Superior temporal gyrus (tissue), 1 donor: ENCODE measurements at regions not wholly inside any gene's neighbourhood (a gene's known extent, or its start where the extent isn't known, plus 50 kb on each side); places are given as distances from the start of the nearest gene placed in this dataset.

Source experiments
- DNase-seq: peaks from one replicate; pipeline ENCODE4 v3.0.0-alpha.2; 2016; ENCODE audit errors: extremely low spot score

- no peak for DNase-seq
Measured at GRCh38 chr2:38171208-38171855, 95.4 kb upstream of the CYP1B1 start.

- DNase-seq: no peak
Measured at GRCh38 chr2:38170733-38171132, 94.8 kb upstream of the CYP1B1 start.

- no peak for DNase-seq
Measured at GRCh38 chr2:38170067-38170466, 94.1 kb upstream of the CYP1B1 start.

- no peak for DNase-seq
Measured at GRCh38 chr2:38168710-38169480, 92.9 kb upstream of the CYP1B1 start.

GRCh38 chr2:38167968-38168350 is 92.0 kb upstream of the CYP1B1 start:
- no peak for DNase-seq

GRCh38 chr2:38165698-38166097 is 89.7 kb upstream of the CYP1B1 start:
- no peak for DNase-seq

- no peak for DNase-seq
Measured at GRCh38 chr2:38164881-38165280, 88.9 kb upstream of the CYP1B1 start.

- no peak for DNase-seq
Measured at GRCh38 chr2:38163579-38163978, 87.6 kb upstream of the CYP1B1 start.

- no peak for DNase-seq
Measured at GRCh38 chr2:38163006-38163405, 87.1 kb upstream of the CYP1B1 start.

- no peak for DNase-seq
Measured at GRCh38 chr2:38160516-38160915, 84.6 kb upstream of the CYP1B1 start.

- DNase-seq: no peak
Measured at GRCh38 chr2:38159597-38159996, 83.6 kb upstream of the CYP1B1 start.

GRCh38 chr2:38159191-38159590 is 83.2 kb upstream of the CYP1B1 start:
- no peak for DNase-seq

- no peak for DNase-seq
Measured at GRCh38 chr2:38158378-38159118, 82.6 kb upstream of the CYP1B1 start.

- no peak for DNase-seq
Measured at GRCh38 chr2:38156436-38156835, 80.5 kb upstream of the CYP1B1 start.

GRCh38 chr2:38155015-38155414 is 79.1 kb upstream of the CYP1B1 start:
- DNase-seq: no peak

- DNase-seq: no peak
Measured at GRCh38 chr2:38154395-38154794, 78.4 kb upstream of the CYP1B1 start.

- no peak for DNase-seq
Measured at GRCh38 chr2:38153476-38154135, 77.7 kb upstream of the CYP1B1 start.

- DNase-seq: no peak
Measured at GRCh38 chr2:38152913-38153312, 77.0 kb upstream of the CYP1B1 start.

- no peak for DNase-seq
Measured at GRCh38 chr2:38152035-38152434, 76.1 kb upstream of the CYP1B1 start.

- no peak for DNase-seq
Measured at GRCh38 chr2:38149531-38149930, 73.6 kb upstream of the CYP1B1 start.

GRCh38 chr2:38148501-38148900 is 72.5 kb upstream of the CYP1B1 start:
- DNase-seq: no peak
